Gastroesophageal sphincter (tissue), 3 donors: ENCODE measurements at regions not wholly inside any gene's neighbourhood (a gene's known extent, or its start where the extent isn't known, plus 50 kb on each side); places are given as distances from the start of the nearest gene placed in this dataset.

Source experiments
- POLR2A ChIP-seq, 2 donors: fragments of 450-650 bp; IDR thresholded peaks; one replicate each; pipeline ENCODE4 v1.6.1; 2017; ENCODE audit warnings: antibody characterized with exemption in 2 of 2, mild to moderate bottlenecking in 2 of 2, moderate library complexity in 1 of 2
- POLR2AphosphoS5 ChIP-seq: sonication (generic); formaldehyde crosslinking; IDR thresholded peaks from one replicate; pipeline ENCODE4 v1.6.1; 2017; ENCODE audit warnings: antibody characterized with exemption
- TF ChIP-seq, protein P1 (sequence below), 4 experiments: fragments of 200-600 bp in 2 of 4; fragments of 450-650 bp in 2 of 4; sonication (generic) in 1 of 4; IDR thresholded peaks; one replicate each; pipeline ENCODE4 v1.5.1; 2017 to 2019; ENCODE audit warnings: antibody characterized with exemption in 4 of 4, mild to moderate bottlenecking in 2 of 4, moderate library complexity in 2 of 4

DNA sequence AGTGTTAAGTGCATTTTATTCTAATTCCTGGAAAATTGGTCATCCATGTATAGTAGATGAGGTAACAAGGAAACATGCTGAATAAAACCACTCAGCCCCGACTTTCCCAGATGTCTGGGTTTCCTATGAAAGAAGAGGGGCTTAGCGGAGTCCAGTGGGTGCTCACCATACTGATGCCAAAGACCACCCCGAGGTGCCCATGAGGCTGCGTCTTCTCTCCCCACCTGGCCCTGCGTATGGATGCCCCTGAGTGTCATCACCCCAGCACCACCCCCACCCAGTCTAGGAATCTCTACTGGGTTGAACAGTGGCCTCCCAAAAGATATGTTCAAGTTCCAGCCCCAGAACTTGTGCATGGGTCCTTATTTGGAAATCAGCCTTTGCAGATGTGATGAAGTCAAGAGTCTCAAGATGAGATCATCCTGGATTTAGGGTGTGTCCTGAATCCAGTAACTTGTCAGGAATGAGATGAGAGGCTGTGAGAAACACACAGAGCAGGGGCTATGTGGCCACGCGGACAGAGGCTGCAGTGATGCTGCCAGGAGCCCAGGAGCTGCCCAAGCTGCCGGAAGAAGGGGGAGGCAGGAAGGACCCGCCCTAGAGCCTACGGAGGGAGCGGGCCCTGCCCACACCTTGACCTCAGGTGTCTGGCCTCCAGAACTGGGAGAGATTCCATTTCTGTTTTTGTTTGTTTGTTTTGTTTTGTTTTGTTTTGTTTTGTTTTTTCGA is 124.6 kb upstream of the CDH4 start:
- TF ChIP-seq, protein P1, sequence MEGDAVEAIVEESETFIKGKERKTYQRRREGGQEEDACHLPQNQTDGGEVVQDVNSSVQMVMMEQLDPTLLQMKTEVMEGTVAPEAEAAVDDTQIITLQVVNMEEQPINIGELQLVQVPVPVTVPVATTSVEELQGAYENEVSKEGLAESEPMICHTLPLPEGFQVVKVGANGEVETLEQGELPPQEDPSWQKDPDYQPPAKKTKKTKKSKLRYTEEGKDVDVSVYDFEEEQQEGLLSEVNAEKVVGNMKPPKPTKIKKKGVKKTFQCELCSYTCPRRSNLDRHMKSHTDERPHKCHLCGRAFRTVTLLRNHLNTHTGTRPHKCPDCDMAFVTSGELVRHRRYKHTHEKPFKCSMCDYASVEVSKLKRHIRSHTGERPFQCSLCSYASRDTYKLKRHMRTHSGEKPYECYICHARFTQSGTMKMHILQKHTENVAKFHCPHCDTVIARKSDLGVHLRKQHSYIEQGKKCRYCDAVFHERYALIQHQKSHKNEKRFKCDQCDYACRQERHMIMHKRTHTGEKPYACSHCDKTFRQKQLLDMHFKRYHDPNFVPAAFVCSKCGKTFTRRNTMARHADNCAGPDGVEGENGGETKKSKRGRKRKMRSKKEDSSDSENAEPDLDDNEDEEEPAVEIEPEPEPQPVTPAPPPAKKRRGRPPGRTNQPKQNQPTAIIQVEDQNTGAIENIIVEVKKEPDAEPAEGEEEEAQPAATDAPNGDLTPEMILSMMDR (IDR thresholded peaks at IDR 0.05): no peak
- TF ChIP-seq POLR2AphosphoS5 (no peak), POLR2A (IDR thresholded peaks at IDR 0.05) (no peak)
